HG03378 (cell line): ENCODE measurements at regions not wholly inside any gene's neighbourhood (a gene's known extent, or its start where the extent isn't known, plus 50 kb on each side); places are given as distances from the start of the nearest gene placed in this dataset.
"Not testable (repeated sequence)": the region's sequence is repeated elsewhere in the genome, so short reads cannot be mapped to it uniquely, and the experiment has no call there.

ENCODE experiments used
- ATAC-seq: cut with Tn5 transposase; IDR thresholded peaks from one replicate; pipeline ENCODE4 v1.9.1; 2021; ENCODE audit warnings: mild to moderate bottlenecking, moderate library complexity; ENCODE audit not compliant: unreplicated experiment

GRCh38 chr6:9744119-9744518 is 670.8 kb downstream of the TFAP2A start:
- no peak for ATAC-seq

- ATAC-seq, result no peak
Observed at GRCh38 chr6:9732056-9732455, 682.8 kb downstream of the TFAP2A start.

DNA sequence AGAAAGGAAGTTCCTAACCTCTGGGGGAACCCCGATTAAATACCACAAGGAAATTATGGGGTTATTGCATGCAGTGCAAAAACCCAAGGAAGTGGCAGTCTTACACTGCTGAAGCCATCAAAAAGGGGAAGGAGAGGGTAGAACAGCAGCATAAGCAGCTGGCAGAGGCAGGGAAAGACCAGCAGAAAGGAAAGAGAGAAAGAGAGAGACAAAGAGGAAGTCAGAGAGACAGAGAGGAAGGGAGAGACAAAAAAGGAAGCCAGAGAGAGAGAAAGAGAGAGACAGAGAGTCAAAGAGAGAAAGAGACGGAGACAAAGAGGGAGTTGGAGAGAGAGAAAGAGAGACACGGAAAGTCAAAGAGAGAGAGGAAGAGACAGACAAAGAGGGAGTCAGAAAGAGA is 689.1 kb downstream of the TFAP2A start:
- not testable (repeated sequence) for ATAC-seq

- ATAC-seq, result no peak
Observed at GRCh38 chr6:9717568-9717967, 697.3 kb downstream of the TFAP2A start.

DNA sequence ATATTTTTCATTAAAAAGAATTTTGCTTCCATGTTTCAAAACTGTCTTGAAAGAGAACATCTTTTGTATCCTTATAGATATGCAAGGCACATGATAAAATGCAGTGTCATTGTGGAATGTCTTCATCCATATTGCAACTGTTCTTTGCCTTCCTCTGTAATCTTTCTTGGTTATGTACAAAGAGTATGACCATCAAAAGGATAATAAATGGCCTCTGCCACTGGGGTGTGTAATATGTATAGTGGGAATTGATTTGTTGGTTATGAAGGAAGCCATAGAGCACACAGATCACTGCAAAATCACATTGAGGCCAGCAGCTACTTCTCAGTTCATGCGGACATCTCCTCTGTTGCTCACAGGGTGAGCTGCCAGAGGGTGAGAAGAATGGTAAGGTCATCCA is 703.5 kb downstream of the TFAP2A start:
- no peak for ATAC-seq

GRCh38 chr6:9710574-9710973 is 704.3 kb downstream of the TFAP2A start:
- ATAC-seq, result no peak

GRCh38 chr6:9708600-9708999 is 706.3 kb downstream of the TFAP2A start:
- ATAC-seq, result no peak

GRCh38 chr6:9704989-9705388 is 709.9 kb downstream of the TFAP2A start:
- no peak for ATAC-seq

DNA sequence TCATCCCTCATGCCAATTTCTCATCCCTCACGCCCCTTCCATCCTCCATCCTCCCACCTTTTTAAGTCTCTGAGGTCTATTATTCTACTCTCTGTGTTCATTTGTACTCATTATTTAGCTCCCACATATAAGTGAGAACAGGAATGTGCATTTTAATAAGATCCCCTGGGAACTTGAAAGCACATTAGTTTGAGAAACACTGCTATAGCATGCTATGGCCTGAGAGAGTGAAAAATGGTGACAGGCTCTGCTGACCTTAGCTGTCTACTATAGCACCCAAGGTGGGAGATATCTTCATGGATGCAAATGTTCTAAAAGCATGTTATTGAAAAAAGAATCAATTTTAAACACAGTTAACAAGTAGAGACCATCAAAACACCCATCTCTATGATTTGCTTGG is 712.0 kb downstream of the TFAP2A start:
- ATAC-seq, result no peak

DNA sequence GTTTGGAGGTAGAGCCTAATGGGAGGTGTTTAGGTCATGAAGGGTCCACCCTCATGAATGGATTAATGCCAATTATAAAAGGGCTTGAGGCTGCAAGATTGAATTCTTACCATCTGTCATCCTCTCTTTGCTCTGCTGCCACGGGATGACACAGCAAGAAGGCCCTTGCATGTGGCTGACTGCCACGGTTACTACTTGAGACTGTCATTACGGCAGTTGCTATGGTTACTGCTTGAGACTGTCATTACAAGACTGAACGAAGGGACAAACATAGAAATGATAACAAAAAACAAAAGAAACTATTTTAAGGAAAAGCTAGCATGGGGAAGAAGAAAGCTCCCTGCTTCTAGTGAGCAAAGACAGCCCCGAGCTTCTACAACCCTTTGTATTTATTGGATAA is 715.0 kb downstream of the TFAP2A start:
- ATAC-seq, result no peak

DNA sequence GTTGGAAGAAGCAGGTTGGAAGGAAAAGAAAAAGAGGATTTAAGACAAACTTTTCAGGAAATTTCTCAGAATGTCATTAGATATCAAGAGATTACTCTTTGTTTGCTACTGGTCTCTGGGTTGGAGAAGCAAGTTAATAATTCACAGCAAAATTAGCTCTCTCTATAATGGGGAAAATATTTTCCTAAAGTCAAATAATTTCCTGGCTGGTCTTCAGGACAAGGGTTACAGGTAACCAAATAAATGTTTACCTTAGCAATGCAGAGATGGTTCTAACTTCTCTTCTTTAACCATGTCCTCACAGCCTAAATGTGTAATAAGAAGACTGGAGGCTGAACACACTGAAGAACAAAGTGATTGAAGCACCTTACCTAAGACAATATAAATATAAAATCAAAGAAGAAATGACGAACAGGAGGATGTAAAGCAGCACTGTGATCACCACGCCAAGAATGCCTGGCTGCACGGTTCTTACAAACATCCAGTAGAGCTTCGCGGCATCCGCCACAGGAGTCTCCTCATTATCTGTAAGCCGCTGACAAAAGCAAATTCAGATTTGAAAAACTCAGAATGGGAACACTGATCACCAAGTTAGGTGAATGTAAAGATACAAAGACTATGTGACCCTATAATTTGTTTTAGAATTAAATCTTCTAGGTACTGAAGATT is 717.5 kb downstream of the TFAP2A start:
- ATAC-seq, result no peak

- no peak for ATAC-seq
Observed at GRCh38 chr6:9690388-9690787, 724.5 kb downstream of the TFAP2A start.

GRCh38 chr6:9680727-9681126 is 734.1 kb downstream of the TFAP2A start:
- ATAC-seq, result not testable (repeated sequence)

DNA sequence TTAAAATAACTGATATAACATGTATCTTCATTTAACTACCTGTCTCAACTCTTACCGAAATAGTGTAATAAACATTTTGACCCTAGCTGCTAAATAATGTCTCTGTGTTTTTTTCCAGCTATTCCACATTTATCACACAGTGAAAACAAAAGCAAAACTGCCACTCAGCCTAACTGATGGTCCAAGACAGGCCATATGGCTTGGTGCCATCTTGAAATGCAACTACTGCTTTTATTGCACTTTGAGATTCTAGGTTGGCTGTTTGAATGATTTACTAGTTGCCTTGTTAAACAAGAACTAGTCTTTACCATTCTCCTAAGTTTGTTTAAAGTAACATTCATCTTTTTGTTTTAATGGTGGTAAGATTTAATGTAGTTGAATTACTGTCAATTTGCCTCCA is 739.8 kb downstream of the TFAP2A start:
- no peak for ATAC-seq

DNA sequence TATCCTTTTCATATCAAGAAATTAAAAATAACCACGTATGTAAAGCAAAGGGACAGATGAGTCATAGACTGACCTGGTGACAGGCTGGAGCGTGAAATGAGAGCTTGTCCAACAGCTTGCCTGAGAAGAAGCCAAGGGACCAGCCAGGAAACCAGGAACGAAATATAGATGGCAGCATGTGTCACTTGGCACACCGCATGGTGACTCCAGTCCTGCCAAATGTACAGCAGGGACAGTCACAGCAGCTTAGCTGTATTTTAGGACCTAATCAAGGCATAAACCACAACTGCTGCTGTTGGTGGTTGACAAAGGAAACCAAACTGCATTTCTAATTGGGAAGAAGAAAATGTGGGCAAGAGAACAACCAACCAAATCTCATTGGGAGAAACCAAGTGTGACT is 755.0 kb downstream of the TFAP2A start:
- ATAC-seq, result no peak

DNA sequence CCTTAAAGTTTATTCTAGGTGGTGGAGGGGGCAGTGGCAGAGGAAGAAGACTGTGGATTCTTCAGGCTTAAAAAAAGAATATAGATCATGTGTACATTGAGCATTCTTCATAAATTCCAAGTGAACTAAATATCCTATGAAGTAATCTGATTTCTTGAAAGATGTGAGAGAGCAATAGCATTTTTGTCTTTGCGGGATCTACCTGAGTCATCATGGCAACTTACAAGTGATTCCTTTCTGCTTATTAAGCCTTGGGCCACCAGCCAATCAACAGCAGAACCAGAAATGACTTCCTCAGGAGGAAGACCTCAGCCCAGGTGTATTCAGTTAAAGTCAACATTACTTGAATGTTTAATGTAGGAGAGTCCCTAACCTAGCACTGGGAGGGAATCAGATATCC is 756.9 kb downstream of the TFAP2A start:
- no peak for ATAC-seq

DNA sequence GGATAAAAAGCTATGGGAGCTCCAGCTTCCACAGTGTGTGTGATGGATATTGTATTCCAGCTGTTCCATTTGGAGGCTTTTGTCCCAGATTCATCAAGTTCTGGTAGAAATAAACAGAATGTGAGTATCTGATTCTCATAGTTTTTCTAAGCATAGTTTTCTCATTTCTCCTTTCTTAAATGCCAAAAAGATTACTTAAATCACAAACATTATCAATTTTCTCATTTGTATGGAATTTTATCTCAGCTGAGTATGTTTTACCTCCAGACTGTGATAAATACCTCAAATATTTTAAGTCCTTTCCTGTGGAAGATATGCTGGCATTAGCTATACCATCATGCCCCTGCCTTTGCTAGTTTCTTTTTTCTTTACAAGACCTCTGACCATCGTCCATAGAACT is 767.3 kb downstream of the TFAP2A start:
- no peak for ATAC-seq

DNA sequence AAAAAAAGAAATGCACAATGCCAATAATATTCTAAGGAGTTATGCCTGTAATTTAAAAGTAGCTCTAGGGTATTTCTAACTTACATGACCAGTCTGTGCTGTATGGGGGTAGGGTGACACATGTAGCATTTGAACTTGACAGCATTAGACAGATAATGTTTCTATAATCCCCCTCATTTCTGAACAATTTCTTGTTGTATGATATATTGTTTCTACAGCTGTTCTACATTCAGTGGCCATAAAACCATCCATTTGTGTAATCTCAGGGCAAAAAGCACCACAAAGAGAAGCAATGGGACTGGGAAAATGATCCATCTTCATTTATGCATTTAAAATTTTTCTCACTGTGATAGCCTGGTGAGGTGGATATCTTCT is 767.8 kb downstream of the TFAP2A start:
- no peak for ATAC-seq

DNA sequence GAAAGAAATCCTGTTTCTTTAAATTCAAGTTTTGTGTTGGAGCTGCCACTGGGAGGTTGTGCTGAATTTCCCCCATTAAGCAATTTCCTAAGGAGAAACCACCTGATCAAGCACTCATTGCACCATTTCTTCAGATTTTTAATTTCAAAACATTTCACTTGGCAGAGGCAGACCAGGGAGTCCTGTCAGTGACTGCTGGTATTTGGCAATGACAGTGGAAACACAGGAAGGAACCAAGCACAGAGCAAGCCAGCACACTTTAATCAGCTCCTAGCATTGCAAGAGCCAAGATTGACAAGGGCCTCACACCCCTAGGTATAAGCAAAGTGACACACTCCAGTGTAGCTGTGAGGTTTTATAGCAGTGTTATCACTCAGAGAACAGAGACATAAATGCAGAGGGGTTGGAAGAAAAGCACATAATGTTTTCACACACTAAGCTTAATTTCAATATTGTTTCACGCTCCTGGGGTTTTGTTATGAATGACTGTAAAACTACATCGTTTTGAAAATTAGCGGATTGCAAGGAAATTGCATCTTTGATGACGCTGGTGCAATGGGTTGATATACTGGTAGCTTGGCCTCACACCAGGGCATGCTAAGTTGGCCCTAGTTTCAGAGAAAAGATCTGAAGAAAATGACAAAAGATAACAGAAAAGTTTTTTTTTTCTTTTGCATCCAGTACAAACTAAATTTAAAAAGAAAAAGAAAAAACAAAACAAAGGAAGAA is 768.4 kb downstream of the TFAP2A start:
- no peak for ATAC-seq

GRCh38 chr6:9638861-9639260 is 776.0 kb downstream of the TFAP2A start:
- ATAC-seq, result no peak

DNA sequence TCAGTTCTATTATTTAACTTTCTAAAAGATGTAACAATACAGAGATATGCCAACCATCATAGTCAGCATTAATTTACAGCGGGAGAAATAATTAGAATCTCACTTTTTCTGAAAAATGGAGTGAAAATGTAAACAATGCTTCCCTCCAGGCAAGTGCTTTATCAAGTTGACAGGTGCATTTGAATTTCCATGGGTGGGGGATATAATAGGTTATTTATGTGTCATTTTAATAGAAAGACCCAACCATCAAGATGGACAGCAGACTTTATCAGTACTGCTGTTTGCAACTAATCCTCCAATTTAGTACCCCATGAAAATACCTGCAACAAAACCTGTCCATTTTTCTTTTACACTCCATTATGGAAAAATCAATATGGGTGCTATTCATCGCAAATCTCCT is 780.1 kb downstream of the TFAP2A start:
- ATAC-seq, result no peak

GRCh38 chr6:9632026-9632425 is 782.8 kb downstream of the TFAP2A start:
- ATAC-seq, result no peak

DNA sequence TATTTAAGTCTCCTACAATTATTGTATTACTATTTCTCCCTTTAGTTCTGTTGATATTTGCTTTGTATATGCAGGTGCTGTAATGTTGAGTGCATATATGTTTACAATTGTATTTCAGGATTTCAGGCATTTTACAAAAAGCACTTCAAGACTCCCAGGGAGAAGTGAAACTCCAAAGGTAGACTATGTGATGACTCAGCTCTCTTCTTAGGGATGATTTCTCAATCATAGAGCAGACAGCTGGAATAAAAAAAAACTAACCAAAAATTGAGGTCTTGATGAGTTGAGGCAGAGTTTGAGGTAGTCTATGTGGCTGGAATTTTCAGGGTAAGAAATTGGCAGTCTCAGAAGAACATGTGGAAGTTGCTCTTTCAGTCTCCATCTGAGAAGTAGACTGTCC is 786.1 kb downstream of the TFAP2A start:
- ATAC-seq, result no peak
